Breast epithelium (tissue), 4 donors: ENCODE measurements at regions not wholly inside any gene's neighbourhood (a gene's known extent, or its start where the extent isn't known, plus 50 kb on each side); places are given as distances from the start of the nearest gene placed in this dataset.

Experiments
- DNase-seq, 2 donors: peaks; one replicate each; pipeline ENCODE4 v3.0.0-alpha.2; 2019; ENCODE audit warnings: low spot score in 2 of 2
- H3K27ac ChIP-seq, 2 donors: fragments of 200-600 bp; sonication (generic) in 1 of 2; one replicate each; pipeline ENCODE4 v1.5.1; 2016 to 2019; ENCODE audit warnings: mild to moderate bottlenecking in 1 of 2
- H3K27me3 ChIP-seq, 2 donors: fragments of 200-600 bp; sonication (generic) in 1 of 2; one replicate each; pipeline versions ENCODE4 v1.5.1 to v1.6.0; 2017 to 2019; ENCODE audit warnings: control low read depth in 1 of 2, mild to moderate bottlenecking in 1 of 2
- H3K36me3 ChIP-seq: fragments of 200-600 bp; one replicate; pipeline ENCODE4 v1.5.1; 2019
- H3K4me1 ChIP-seq, 2 donors: fragments of 200-600 bp; sonication (generic); one replicate each; pipeline ENCODE4 v1.5.1; 2016 to 2019; ENCODE audit warnings: control low read depth in 1 of 2
- H3K4me3 ChIP-seq, 3 donors: fragments of 200-600 bp; sonication (generic); 1 replicate in 2 of 3; 2 replicates in 1 of 3; pipeline ENCODE4 v1.5.1; 2016 to 2019; ENCODE audit warnings: mild to moderate bottlenecking in 3 of 3, moderate library complexity in 2 of 3
- H3K9me3 ChIP-seq, 2 donors: fragments of 200-600 bp; sonication (generic) in 1 of 2; one replicate each; pipeline ENCODE4 v1.5.1; 2016 to 2019; ENCODE audit warnings: control low read depth in 1 of 2
- CTCF ChIP-seq, 3 donors: fragments of 450-650 bp; IDR thresholded peaks; one replicate each; pipeline ENCODE4 v1.5.1; 2016 to 2017; ENCODE audit warnings: antibody characterized with exemption in 3 of 3, mild to moderate bottlenecking in 3 of 3, moderate library complexity in 3 of 3
- POLR2A ChIP-seq: fragments of 450-650 bp; IDR thresholded peaks from one replicate; pipeline ENCODE4 v1.6.1; 2016; ENCODE audit warnings: antibody characterized with exemption, mild to moderate bottlenecking, moderate library complexity
- POLR2AphosphoS5 ChIP-seq, 3 donors: sonication (generic); formaldehyde crosslinking; IDR thresholded peaks; one replicate each; pipeline ENCODE4 v1.6.1; 2017; ENCODE audit warnings: antibody characterized with exemption in 3 of 3
- intact Hi-C: fragments of 100-400 bp; cut with DNase I; formaldehyde crosslinking; loops from one replicate; pipeline ENCODE4 v1.15.1; 2023; ENCODE audit warnings: low total_unique reads

- Histone ChIP-seq H3K27ac (no peak overlapping the region), H3K9me3 (no peaks in the 10 kb centered on the region), H3K27me3 (no peaks in the 10 kb centered on the region), H3K4me1 (no peaks in the 10 kb centered on the region), H3K36me3 (no peaks in the 10 kb centered on the region), H3K4me3 (no peak overlapping the region)
- no peak for DNase-seq
- TF ChIP-seq POLR2AphosphoS5 (IDR thresholded peaks at IDR 0.05) (no peak), POLR2A (no peak), CTCF (IDR thresholded peaks at IDR 0.05) (no peak)
- intact Hi-C loops, result no loop called here
Observed at GRCh38 chr2:52467189-52467588, 1300.4 kb upstream of the CHAC2 start.

GRCh38 chr2:52465287-52465686, 1302.3 kb upstream of the CHAC2 start:
- no peaks in the 10 kb centered on the region for H3K4me1 ChIP-seq
- no peak overlapping the region for H3K4me3 ChIP-seq
- H3K27me3 ChIP-seq, result no peaks in the 10 kb centered on the region
- TF ChIP-seq POLR2A (no peak), CTCF (IDR thresholded peaks at IDR 0.05) (no peak), POLR2AphosphoS5 (IDR thresholded peaks at IDR 0.05) (no peak)
- H3K27ac ChIP-seq, result no peak overlapping the region
- DNase-seq, result no peak
- intact Hi-C loops, result no loop called here
- H3K36me3 ChIP-seq, result no peaks in the 10 kb centered on the region
- H3K9me3 ChIP-seq, result no peaks in the 10 kb centered on the region

- intact Hi-C loops, result no loop called here
- no peaks in the 10 kb centered on the region for H3K4me1 ChIP-seq
- no peaks in the 10 kb centered on the region for H3K9me3 ChIP-seq
- H3K4me3 ChIP-seq, result no peak overlapping the region
- TF ChIP-seq POLR2A, result no peak
- no peak for TF ChIP-seq POLR2AphosphoS5 (IDR thresholded peaks at IDR 0.05)
- TF ChIP-seq CTCF (IDR thresholded peaks at IDR 0.05), result no peak
- no peak overlapping the region for H3K27ac ChIP-seq
- no peak for DNase-seq
- H3K36me3 ChIP-seq, result no peaks in the 10 kb centered on the region
- H3K27me3 ChIP-seq, result no peaks in the 10 kb centered on the region
Observed at GRCh38 chr2:52463457-52463856, 1304.1 kb upstream of the CHAC2 start.

- Histone ChIP-seq H3K4me3 (no peak overlapping the region), H3K9me3 (no peaks in the 10 kb centered on the region), H3K36me3 (no peaks in the 10 kb centered on the region), H3K27ac (no peak overlapping the region), H3K27me3 (no peaks in the 10 kb centered on the region), H3K4me1 (no peaks in the 10 kb centered on the region)
- TF ChIP-seq POLR2AphosphoS5 (IDR thresholded peaks at IDR 0.05) (no peak), CTCF (IDR thresholded peaks at IDR 0.05) (no peak), POLR2A (no peak)
- intact Hi-C loops, result no loop called here
- DNase-seq, result no peak
Observed at GRCh38 chr2:52456561-52457377, 1310.8 kb upstream of the CHAC2 start.

GRCh38 chr2:52454962-52455361, 1312.6 kb upstream of the CHAC2 start:
- intact Hi-C loops, result loop anchor here (2.0 kb wide), 1 partner anchor 76 kb away; no protein-coding TSS in a partner anchor

More at GRCh38 chr2:52454962-52455361, 1312.6 kb upstream of the CHAC2 start:
- Histone ChIP-seq H3K9me3 (no peaks in the 10 kb centered on the region), H3K4me1 (no peaks in the 10 kb centered on the region), H3K4me3 (no peak overlapping the region), H3K27ac (no peak overlapping the region), H3K36me3 (no peaks in the 10 kb centered on the region), H3K27me3 (no peaks in the 10 kb centered on the region)
- DNase-seq, result no peak
- TF ChIP-seq CTCF (IDR thresholded peaks at IDR 0.05), result no peak
- TF ChIP-seq POLR2AphosphoS5 (IDR thresholded peaks at IDR 0.05), result no peak
- no peak for TF ChIP-seq POLR2A
